Prostate gland (tissue), 2 donors: ENCODE measurements at regions not wholly inside any gene's neighbourhood (a gene's known extent, or its start where the extent isn't known, plus 50 kb on each side); places are given as distances from the start of the nearest gene placed in this dataset.

Source experiments
- DNase-seq: peaks from one replicate; pipeline ENCODE4 v3.0.0-alpha.2; 2019; ENCODE audit warnings: low spot score
- H3K27ac ChIP-seq, 2 donors: fragments of 200-600 bp; sonication (generic); 2 replicates each; pipeline ENCODE4 v1.5.1; 2017 to 2019
- H3K27me3 ChIP-seq: fragments of 200-600 bp; sonication (generic); replicated peaks from 2 replicates; pipeline ENCODE4 v1.5.1; 2019; ENCODE audit not compliant: insufficient read depth
- H3K36me3 ChIP-seq, 2 donors: fragments of 200-600 bp; sonication (generic); 1 replicate in 1 of 2; 2 replicates in 1 of 2; pipeline versions ENCODE4 v1.5.1 to v1.8.1; 2017 to 2019
- H3K4me1 ChIP-seq: fragments of 200-600 bp; sonication (generic); replicated peaks from 2 replicates; pipeline ENCODE4 v1.5.1; 2019
- H3K4me3 ChIP-seq, 2 donors: fragments of 200-600 bp; sonication (generic); 2 replicates each; pipeline ENCODE4 v1.5.1; 2017 to 2019
- H3K9me3 ChIP-seq: fragments of 200-600 bp; sonication (generic); 2 replicates; pipeline ENCODE4 v1.5.1; 2017
- CTCF ChIP-seq, 4 experiments: fragments of 200-600 bp in 2 of 4; fragments of 450-650 bp in 2 of 4; sonication (generic) in 2 of 4; IDR thresholded peaks; 1 replicate in 3 of 4; 2 replicates in 1 of 4; pipeline ENCODE4 v1.5.1; 2016 to 2019; ENCODE audit warnings: antibody characterized with exemption in 4 of 4, mild to moderate bottlenecking in 2 of 4, moderate library complexity in 2 of 4
- POLR2A ChIP-seq: fragments of 450-650 bp; IDR thresholded peaks from one replicate; pipeline ENCODE4 v1.6.1; 2016; ENCODE audit warnings: antibody characterized with exemption, mild to moderate bottlenecking
- POLR2AphosphoS5 ChIP-seq: sonication (generic); formaldehyde crosslinking; IDR thresholded peaks from one replicate; pipeline ENCODE4 v1.6.1; 2017; ENCODE audit warnings: antibody characterized with exemption
- WGBS: methylation state at CpG from one replicate; pipeline ENCODE4 v1.1.5; 2018; 5-methylcytosine and 5-hydroxymethylcytosine counted together
- intact Hi-C: fragments of 100-400 bp; cut with DNase I; formaldehyde crosslinking; loops from one replicate; pipeline ENCODE4 v1.14.2; 2022

GRCh38 chr5:135776457-135776856 is 58.0 kb upstream of the SLC25A48 start:
- Histone ChIP-seq H3K9me3 (no peaks in the 10 kb centered on the region), H3K27ac (no peak overlapping the region), H3K27me3 (peaks cover 6% of the 10 kb centered on the region), H3K4me3 (no peak overlapping the region), H3K36me3 (no peaks in the 10 kb centered on the region), H3K4me1 (no peaks in the 10 kb centered on the region)
- intact Hi-C loops = no loop called here
- no peak for TF ChIP-seq CTCF (IDR thresholded peaks at IDR 0.05)
- TF ChIP-seq POLR2AphosphoS5 = no peak
- TF ChIP-seq POLR2A = no peak
- WGBS = 86% methylated on average over 4 of the region's 4 CpGs
- no peak for DNase-seq

GRCh38 chr5:135761746-135762145 is 72.7 kb upstream of the SLC25A48 start:
- WGBS = 73% methylated on average over 6 of the region's 6 CpGs
- no peaks in the 10 kb centered on the region for H3K4me1 ChIP-seq
- H3K27ac ChIP-seq = no peak overlapping the region
- TF ChIP-seq CTCF (IDR thresholded peaks at IDR 0.05) = no peak
- no peak for TF ChIP-seq POLR2AphosphoS5
- TF ChIP-seq POLR2A = no peak
- no peak overlapping the region for H3K4me3 ChIP-seq
- intact Hi-C loops = no loop called here
- no peaks in the 10 kb centered on the region for H3K9me3 ChIP-seq
- H3K27me3 ChIP-seq = peaks cover 3% of the 10 kb centered on the region
- no peak for DNase-seq
- no peaks in the 10 kb centered on the region for H3K36me3 ChIP-seq

GRCh38 chr5:135759149-135759784 is 75.2 kb upstream of the SLC25A48 start:
- Histone ChIP-seq H3K27me3 (no peaks in the 10 kb centered on the region), H3K36me3 (no peaks in the 10 kb centered on the region), H3K4me3 (no peak overlapping the region), H3K9me3 (no peaks in the 10 kb centered on the region), H3K4me1 (no peaks in the 10 kb centered on the region), H3K27ac (no peak overlapping the region)
- no peak for DNase-seq
- WGBS = 85% methylated on average over 5 of the region's 5 CpGs
- TF ChIP-seq POLR2AphosphoS5 (no peak), POLR2A (no peak), CTCF (IDR thresholded peaks at IDR 0.05) (no peak)
- intact Hi-C loops = no loop called here

- no peak overlapping the region for H3K4me3 ChIP-seq
- DNase-seq = no peak
- H3K9me3 ChIP-seq = no peaks in the 10 kb centered on the region
- WGBS = 86% methylated on average over 5 of the region's 5 CpGs
- H3K27me3 ChIP-seq = no peaks in the 10 kb centered on the region
- H3K27ac ChIP-seq = no peak overlapping the region
- H3K4me1 ChIP-seq = no peaks in the 10 kb centered on the region
- TF ChIP-seq POLR2AphosphoS5 = no peak
- no peak for TF ChIP-seq CTCF (IDR thresholded peaks at IDR 0.05)
- TF ChIP-seq POLR2A = no peak
- intact Hi-C loops = no loop called here
- no peaks in the 10 kb centered on the region for H3K36me3 ChIP-seq
These were observed 80.5 kb upstream of the SLC25A48 start for GRCh38 chr5:135753990-135754389.

- Histone ChIP-seq H3K9me3 (no peaks in the 10 kb centered on the region), H3K36me3 (no peaks in the 10 kb centered on the region), H3K27me3 (no peaks in the 10 kb centered on the region), H3K27ac (no peak overlapping the region), H3K4me3 (no peak overlapping the region), H3K4me1 (no peaks in the 10 kb centered on the region)
- intact Hi-C loops = no loop called here
- TF ChIP-seq CTCF (IDR thresholded peaks at IDR 0.05) (no peak), POLR2AphosphoS5 (no peak), POLR2A (no peak)
- 55% methylated on average over 4 of the region's 4 CpGs for WGBS
- DNase-seq = no peak
These were observed 84.0 kb upstream of the SLC25A48 start for GRCh38 chr5:135750506-135750905.
